ENCODE measurements at regions not wholly inside any gene's neighbourhood (a gene's known extent, or its start where the extent isn't known, plus 50 kb on each side); places are given as distances from the start of the nearest gene placed in this dataset.
A peak's percentile ranks its signal among the peaks of the same experiment; 100 is the strongest.

- no peak for TF ChIP-seq POLR2A (IDR thresholded peaks at IDR 0.05; ENCODE audit: low read depth, low read length)
- DNase-seq (ENCODE audit: insufficient read length, low spot score) = no peak
Observed at GRCh38 chr1:82162486-82163420, 362.0 kb downstream of the ADGRL2 start.

GRCh38 chr1:82161700-82162141 lies 361.0 kb downstream of the ADGRL2 start:
- FAIRE-seq (peak; percentile 78), DNase-seq (ENCODE audit: insufficient read length, low spot score) (no peak)
- TF ChIP-seq POLR2A (IDR thresholded peaks at IDR 0.05; ENCODE audit: low read depth, low read length) = no peak

More at GRCh38 chr1:82162486-82163420, 362.0 kb downstream of the ADGRL2 start:
- FAIRE-seq = no peak

- TF ChIP-seq POLR2A (IDR thresholded peaks at IDR 0.05; ENCODE audit: low read depth, low read length) = no peak
- no peak for FAIRE-seq
- DNase-seq (ENCODE audit: insufficient read length, low spot score) = no peak
Observed at GRCh38 chr1:82160903-82161302, 360.2 kb downstream of the ADGRL2 start.

- TF ChIP-seq POLR2A (IDR thresholded peaks at IDR 0.05; ENCODE audit: low read depth, low read length) = no peak
- FAIRE-seq = peak; percentile 85
- DNase-seq (ENCODE audit: insufficient read length, low spot score) = peak; percentile 22
Observed at GRCh38 chr1:82160036-82160435, 359.3 kb downstream of the ADGRL2 start.

- TF ChIP-seq POLR2A (IDR thresholded peaks at IDR 0.05; ENCODE audit: low read depth, low read length) = no peak
- DNase-seq (ENCODE audit: insufficient read length, low spot score) = no peak
- FAIRE-seq = no peak
Observed at GRCh38 chr1:82158981-82159380, 358.2 kb downstream of the ADGRL2 start.

- no peak for FAIRE-seq
- no peak for TF ChIP-seq POLR2A (IDR thresholded peaks at IDR 0.05; ENCODE audit: low read depth, low read length)
- DNase-seq (ENCODE audit: insufficient read length, low spot score) = no peak
Observed at GRCh38 chr1:82154219-82154970, 353.7 kb downstream of the ADGRL2 start.

- FAIRE-seq (no peak), DNase-seq (ENCODE audit: insufficient read length, low spot score) (no peak)
- no peak for TF ChIP-seq POLR2A (IDR thresholded peaks at IDR 0.05; ENCODE audit: low read depth, low read length)
Observed at GRCh38 chr1:82153752-82154151, 353.0 kb downstream of the ADGRL2 start.

- no peak for DNase-seq (ENCODE audit: insufficient read length, low spot score)
- peak; percentile 52 for FAIRE-seq
- TF ChIP-seq POLR2A (IDR thresholded peaks at IDR 0.05; ENCODE audit: low read depth, low read length) = no peak
Observed at GRCh38 chr1:82153272-82153629, 352.5 kb downstream of the ADGRL2 start.

- FAIRE-seq (peak; percentile 43), DNase-seq (ENCODE audit: insufficient read length, low spot score) (no peak)
- no peak for TF ChIP-seq POLR2A (IDR thresholded peaks at IDR 0.05; ENCODE audit: low read depth, low read length)
Observed at GRCh38 chr1:82152356-82153271, 351.9 kb downstream of the ADGRL2 start.

GRCh38 chr1:82145656-82146055 lies 344.9 kb downstream of the ADGRL2 start:
- FAIRE-seq (no peak), DNase-seq (ENCODE audit: insufficient read length, low spot score) (no peak)
- TF ChIP-seq POLR2A (IDR thresholded peaks at IDR 0.05; ENCODE audit: low read depth, low read length) = no peak

- no peak for FAIRE-seq
- no peak for TF ChIP-seq POLR2A (IDR thresholded peaks at IDR 0.05; ENCODE audit: low read depth, low read length)
- no peak for DNase-seq (ENCODE audit: insufficient read length, low spot score)
Observed at GRCh38 chr1:82143108-82143833, 342.5 kb downstream of the ADGRL2 start.

- no peak for TF ChIP-seq POLR2A (IDR thresholded peaks at IDR 0.05; ENCODE audit: low read depth, low read length)
- DNase-seq (ENCODE audit: insufficient read length, low spot score) (no peak), FAIRE-seq (no peak)
Observed at GRCh38 chr1:82141390-82141789, 340.7 kb downstream of the ADGRL2 start.

All from H54 (cell line).